ENCODE measurements at regions not wholly inside any gene's neighbourhood (a gene's known extent, or its start where the extent isn't known, plus 50 kb on each side); places are given as distances from the start of the nearest gene placed in this dataset.

GRCh38 chr6:169969372-169970099, 218.1 kb downstream of the ERMARD start:
- TF ChIP-seq CTCF (IDR thresholded peaks at IDR 0.05; ENCODE audit: extremely low read depth in 1 of 2, insufficient read depth in 1 of 2, low read depth in 1 of 2, low read length in 2 of 2) (no peak), MYC (IDR thresholded peaks at IDR 0.05; ENCODE audit: low read depth, low read length) (no peak), EZH2 (IDR thresholded peaks at IDR 0.05; ENCODE audit: borderline replicate concordance, low read depth, low read length, severe bottlenecking) (no peak), GATA2 (IDR thresholded peaks at IDR 0.05; ENCODE audit: insufficient read depth, insufficient read length, low read depth, low read length) (no peak), POLR2A (IDR thresholded peaks at IDR 0.05; ENCODE audit: low read depth, low read length) (no peak), POLR2AphosphoS5 (IDR thresholded peaks at IDR 0.05; ENCODE audit: insufficient read depth, low read depth, low read length) (no peak)
